GM23248 (cell line): ENCODE measurements at regions not wholly inside any gene's neighbourhood (a gene's known extent, or its start where the extent isn't known, plus 50 kb on each side); places are given as distances from the start of the nearest gene placed in this dataset.

Experiments
- EZH2 ChIP-seq: fragments of 200-600 bp; sonication (generic); IDR thresholded peaks from 2 replicates; pipeline ENCODE4 v1.6.1; 2018; ENCODE audit warnings: antibody characterized with exemption, mild to moderate bottlenecking; ENCODE audit not compliant: insufficient read depth, poor library complexity, severe bottlenecking
- EZH2phosphoT487 ChIP-seq: fragments of 200-600 bp; sonication (generic); IDR thresholded peaks from 2 replicates; pipeline ENCODE4 v1.6.1; 2018; ENCODE audit warnings: antibody characterized with exemption, moderate library complexity, mild to moderate bottlenecking, low read depth; ENCODE audit not compliant: insufficient read depth

DNA sequence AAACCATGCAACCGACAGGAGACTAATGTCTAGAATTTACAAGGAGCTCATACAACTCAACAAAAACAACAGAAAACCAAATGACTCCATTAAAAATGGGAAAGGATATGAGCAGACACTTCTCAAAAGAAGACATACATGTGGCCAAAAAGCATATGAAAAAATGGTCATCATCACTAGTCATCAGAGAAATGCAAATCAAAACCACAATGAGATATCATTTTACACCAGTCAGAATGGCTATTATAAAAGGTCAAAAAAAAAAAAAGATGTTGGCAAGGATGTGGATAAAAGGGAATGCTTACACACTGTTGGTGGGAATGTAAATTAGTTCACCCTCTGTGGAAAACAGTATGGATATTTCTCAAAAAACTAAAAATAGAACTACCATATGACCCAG lies 50.5 kb upstream of the CHRDL1 start:
- TF ChIP-seq EZH2phosphoT487, result no peak
- TF ChIP-seq EZH2, result no peak
